ENCODE measurements at regions not wholly inside any gene's neighbourhood (a gene's known extent, or its start where the extent isn't known, plus 50 kb on each side); places are given as distances from the start of the nearest gene placed in this dataset.
"Not testable (repeated sequence)": the region's sequence is repeated elsewhere in the genome, so short reads cannot be mapped to it uniquely, and the experiment has no call there.

DNA sequence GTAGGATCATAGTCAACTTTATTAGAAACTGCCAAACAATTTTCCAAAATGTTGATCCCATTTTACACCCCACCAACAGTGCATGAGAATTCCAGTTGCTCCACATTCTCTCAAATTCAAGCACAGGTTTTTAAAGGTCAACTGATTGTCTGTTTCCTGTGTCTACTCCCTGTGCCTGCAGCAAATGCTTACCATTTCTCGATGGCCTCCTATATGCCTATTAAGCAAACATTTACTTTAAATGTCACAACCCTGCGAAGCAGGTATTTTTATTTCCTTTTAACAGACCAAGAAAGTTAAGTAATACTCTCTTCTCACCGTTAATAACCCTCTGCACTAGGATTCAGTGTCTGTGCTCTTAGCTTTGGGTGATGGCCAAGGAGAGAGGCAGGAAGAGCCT is 163.8 kb upstream of the EPB41L3 start:
- Histone ChIP-seq H3K9me3 (ENCODE audit: low read length) (no peaks in the 10 kb centered on the region), H3K27me3 (ENCODE audit: insufficient read depth, low read length) (peaks cover 1% of the 10 kb centered on the region), H3K4me3 (ENCODE audit: low read length) (no peak overlapping the region), H3K36me3 (ENCODE audit: insufficient read depth, low read length) (no peaks in the 10 kb centered on the region), H3K4me1 (ENCODE audit: insufficient read depth, low read length) (no peaks in the 10 kb centered on the region), H2AFZ (ENCODE audit: low read depth, low read length) (no peak overlapping the region)

DNA sequence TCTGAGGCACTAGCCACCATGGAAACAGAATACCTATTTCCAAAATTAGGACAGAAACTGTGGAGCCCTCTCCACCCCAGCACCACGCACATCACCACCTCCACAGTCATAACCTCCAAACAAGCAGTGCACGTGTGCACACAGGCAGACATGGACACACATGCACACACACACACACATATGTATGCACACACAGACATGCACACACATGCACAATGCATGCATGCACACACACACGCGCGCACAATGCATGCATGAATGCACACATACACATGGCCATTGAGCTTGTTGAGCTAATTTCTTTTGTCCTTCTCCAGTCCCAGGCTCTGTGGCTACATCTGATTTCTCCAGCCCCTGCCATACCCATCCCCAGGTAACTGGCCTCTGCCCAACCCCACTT is 161.6 kb upstream of the EPB41L3 start:
- H3K36me3 ChIP-seq (ENCODE audit: insufficient read depth, low read length), result no peaks in the 10 kb centered on the region
- no peaks in the 10 kb centered on the region for H3K27me3 ChIP-seq (ENCODE audit: insufficient read depth, low read length)
- H3K4me1 ChIP-seq (ENCODE audit: insufficient read depth, low read length), result no peaks in the 10 kb centered on the region
- no peaks in the 10 kb centered on the region for H3K9me3 ChIP-seq (ENCODE audit: low read length)
- H2AFZ ChIP-seq (ENCODE audit: low read depth, low read length), result no peak overlapping the region
- H3K4me3 ChIP-seq (ENCODE audit: low read length), result no peak overlapping the region

DNA sequence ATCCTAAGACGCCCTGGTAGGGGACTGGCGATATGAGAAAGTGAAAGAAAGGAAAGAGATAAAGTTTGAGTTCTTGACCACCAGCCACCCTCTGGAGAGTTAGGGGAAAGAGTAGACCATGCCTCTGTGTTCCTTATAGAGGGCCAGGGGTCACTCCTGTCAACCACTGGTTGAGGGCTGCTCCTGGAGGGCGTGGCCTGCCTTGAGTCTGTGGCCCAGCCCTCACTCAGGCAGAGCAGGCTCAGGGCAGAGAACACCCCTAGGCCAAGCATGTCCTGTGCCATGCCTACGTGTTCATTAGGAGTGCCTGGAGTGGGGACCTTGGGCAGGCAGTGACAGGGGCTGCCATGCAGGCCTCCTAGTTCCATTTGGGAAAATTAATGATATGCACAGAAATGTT is 161.1 kb upstream of the EPB41L3 start:
- Histone ChIP-seq H3K4me1 (ENCODE audit: insufficient read depth, low read length) (no peaks in the 10 kb centered on the region), H3K9me3 (ENCODE audit: low read length) (no peaks in the 10 kb centered on the region), H2AFZ (ENCODE audit: low read depth, low read length) (no peak overlapping the region), H3K4me3 (ENCODE audit: low read length) (no peak overlapping the region), H3K36me3 (ENCODE audit: insufficient read depth, low read length) (no peaks in the 10 kb centered on the region), H3K27me3 (ENCODE audit: insufficient read depth, low read length) (no peaks in the 10 kb centered on the region)

DNA sequence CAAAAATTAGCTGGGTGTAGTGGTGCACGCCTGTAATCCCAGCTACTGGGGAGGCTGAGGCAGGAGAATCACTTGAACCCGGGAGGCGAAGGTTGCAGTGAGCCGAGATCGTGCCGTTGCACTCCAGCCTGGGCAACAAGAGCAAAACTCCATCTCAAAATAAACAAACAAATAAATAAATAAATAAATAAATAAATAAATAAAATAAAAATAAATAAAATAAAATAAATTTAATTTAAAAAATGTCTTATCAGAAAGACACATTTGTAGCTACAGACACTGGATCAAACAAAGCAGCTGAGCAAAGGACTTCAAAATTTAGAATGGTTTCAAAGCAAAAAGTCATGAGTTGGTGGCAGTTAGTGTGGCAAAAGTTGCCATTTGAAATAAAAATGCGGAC is 158.2 kb upstream of the EPB41L3 start:
- not testable (repeated sequence) for H3K36me3 ChIP-seq (ENCODE audit: insufficient read depth, low read length); H3K4me1 ChIP-seq (ENCODE audit: insufficient read depth, low read length); H2AFZ ChIP-seq (ENCODE audit: low read depth, low read length); H3K4me3 ChIP-seq (ENCODE audit: low read length); H3K9me3 ChIP-seq (ENCODE audit: low read length); H3K27me3 ChIP-seq (ENCODE audit: insufficient read depth, low read length)

DNA sequence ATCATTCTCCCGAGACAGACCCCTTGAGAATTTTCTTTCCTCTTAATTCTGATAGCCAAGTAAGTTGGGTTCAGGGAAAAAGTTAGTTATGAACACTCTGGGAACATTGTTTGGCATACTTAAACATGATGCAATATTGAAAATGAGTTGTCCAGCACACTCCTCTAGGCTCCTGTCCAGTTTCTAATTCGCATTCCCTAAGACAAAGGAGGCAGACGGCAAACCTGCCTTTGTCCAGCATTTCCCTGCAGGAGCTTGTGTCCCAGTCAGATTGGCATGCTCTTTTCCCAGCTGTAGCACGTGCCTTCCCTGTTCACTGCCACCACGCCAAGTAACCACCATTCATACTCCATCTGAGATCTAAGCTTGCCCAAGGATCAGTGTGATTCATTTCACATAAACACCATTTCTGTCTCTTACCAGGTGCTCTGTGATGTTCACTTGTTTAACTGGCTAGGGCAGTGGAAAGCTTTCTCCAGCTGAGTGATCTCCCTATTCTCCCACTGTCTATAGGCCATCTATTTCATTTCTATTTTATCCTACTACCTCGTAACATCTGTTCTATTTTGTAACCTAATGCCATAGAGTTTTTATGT is 150.0 kb upstream of the EPB41L3 start:
- Histone ChIP-seq H2AFZ (ENCODE audit: low read depth, low read length) (no peak overlapping the region), H3K4me3 (ENCODE audit: low read length) (no peak overlapping the region), H3K36me3 (ENCODE audit: insufficient read depth, low read length) (no peaks in the 10 kb centered on the region), H3K4me1 (ENCODE audit: insufficient read depth, low read length) (no peaks in the 10 kb centered on the region), H3K27me3 (ENCODE audit: insufficient read depth, low read length) (no peaks in the 10 kb centered on the region), H3K9me3 (ENCODE audit: low read length) (no peaks in the 10 kb centered on the region)

DNA sequence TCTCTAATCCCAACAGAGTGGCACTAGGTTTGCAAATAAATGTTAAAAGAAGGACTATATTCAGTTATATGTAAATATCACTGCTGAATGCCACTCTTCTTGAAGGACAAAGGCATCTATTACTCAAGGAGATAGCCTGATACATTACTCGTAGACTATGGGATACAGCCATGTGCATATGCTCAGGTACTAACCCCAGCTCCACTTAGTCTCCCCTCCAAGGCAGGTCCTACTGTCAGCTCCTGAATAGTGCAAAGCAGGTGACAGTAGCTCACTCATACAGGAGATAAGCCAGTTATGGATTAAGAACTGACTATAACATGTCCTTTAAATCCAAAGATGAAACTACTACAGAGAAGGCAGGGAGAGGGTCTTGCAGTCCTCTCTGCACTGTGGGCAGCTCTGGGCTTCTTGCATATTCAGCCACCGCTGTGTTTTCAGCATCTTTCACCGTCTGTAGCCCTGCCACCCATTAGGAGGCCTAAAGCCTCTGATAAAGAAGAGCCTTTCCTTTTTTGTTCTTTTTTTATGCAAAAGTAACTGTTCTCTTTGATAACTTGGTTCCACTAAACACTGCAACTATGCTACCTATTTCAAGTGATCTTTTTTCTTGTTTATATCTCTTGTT is 135.1 kb upstream of the EPB41L3 start:
- Histone ChIP-seq H2AFZ (ENCODE audit: low read depth, low read length) (no peak overlapping the region), H3K4me3 (ENCODE audit: low read length) (no peak overlapping the region), H3K9me3 (ENCODE audit: low read length) (no peaks in the 10 kb centered on the region), H3K4me1 (ENCODE audit: insufficient read depth, low read length) (peaks cover 21% of the 10 kb centered on the region), H3K27me3 (ENCODE audit: insufficient read depth, low read length) (no peaks in the 10 kb centered on the region), H3K36me3 (ENCODE audit: insufficient read depth, low read length) (no peaks in the 10 kb centered on the region)

DNA sequence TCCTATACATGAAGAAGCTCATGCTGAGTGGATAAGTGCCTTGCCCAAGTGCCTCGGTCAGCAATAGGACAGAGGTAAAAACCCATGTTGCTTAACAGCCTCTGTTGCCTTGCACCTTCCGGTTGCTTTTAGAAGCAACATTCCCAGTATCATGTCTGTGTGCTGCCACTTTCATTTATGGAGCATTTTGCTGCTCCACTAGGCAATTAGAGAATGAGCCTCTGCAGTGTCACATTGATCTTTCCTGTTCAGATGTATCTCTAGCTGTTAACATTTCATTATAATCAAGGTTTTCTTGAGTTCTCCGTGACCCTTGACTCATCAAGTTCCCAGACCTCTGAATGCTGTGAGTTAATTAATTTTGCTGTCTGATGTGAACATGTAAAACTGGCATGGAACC is 134.5 kb upstream of the EPB41L3 start:
- Histone ChIP-seq H3K9me3 (ENCODE audit: low read length) (no peaks in the 10 kb centered on the region), H2AFZ (ENCODE audit: low read depth, low read length) (no peak overlapping the region), H3K4me3 (ENCODE audit: low read length) (no peak overlapping the region), H3K4me1 (ENCODE audit: insufficient read depth, low read length) (peaks cover 27% of the 10 kb centered on the region), H3K36me3 (ENCODE audit: insufficient read depth, low read length) (no peaks in the 10 kb centered on the region), H3K27me3 (ENCODE audit: insufficient read depth, low read length) (no peaks in the 10 kb centered on the region)

DNA sequence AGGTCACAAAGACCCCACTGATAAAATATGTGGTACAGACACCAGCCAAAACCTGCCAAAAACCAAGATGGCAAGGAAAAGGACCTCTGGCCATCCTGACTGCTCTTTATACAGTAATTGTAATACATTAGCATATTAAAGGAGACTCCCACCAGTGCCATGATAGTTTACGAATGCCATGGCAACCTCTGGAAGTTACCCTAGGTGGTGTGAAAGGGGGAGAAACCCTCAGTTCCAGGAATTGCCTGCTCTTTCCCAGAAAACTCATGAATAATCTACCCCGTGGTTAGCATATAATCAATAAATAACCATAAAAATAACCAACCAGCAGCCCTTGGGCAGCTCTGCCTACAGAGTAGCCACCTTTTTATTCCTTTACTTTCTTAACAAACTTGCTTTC is 129.8 kb upstream of the EPB41L3 start:
- Histone ChIP-seq H3K4me3 (ENCODE audit: low read length) (no peak overlapping the region), H3K36me3 (ENCODE audit: insufficient read depth, low read length) (no peaks in the 10 kb centered on the region), H3K4me1 (ENCODE audit: insufficient read depth, low read length) (peaks cover 34% of the 10 kb centered on the region), H2AFZ (ENCODE audit: low read depth, low read length) (no peak overlapping the region), H3K9me3 (ENCODE audit: low read length) (no peaks in the 10 kb centered on the region), H3K27me3 (ENCODE audit: insufficient read depth, low read length) (no peaks in the 10 kb centered on the region)

DNA sequence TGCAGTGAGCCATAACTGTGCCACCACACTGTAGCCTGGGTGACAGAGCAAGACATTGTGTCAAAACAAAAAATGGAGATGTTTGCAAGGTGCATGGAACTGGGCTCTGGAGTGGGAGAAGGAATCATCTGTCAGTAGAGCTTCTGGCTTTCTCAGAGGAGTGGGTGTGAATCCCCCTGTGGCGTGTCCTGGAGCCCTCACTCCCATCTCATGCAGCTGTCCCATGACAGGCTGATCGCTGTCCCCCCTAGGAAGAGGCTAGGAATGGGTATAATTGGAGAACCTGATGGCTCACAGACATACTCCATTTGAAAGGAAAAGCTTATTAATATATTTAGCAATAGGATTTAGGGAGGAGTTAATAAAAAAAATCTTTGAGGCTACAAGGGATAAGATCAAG is 125.8 kb upstream of the EPB41L3 start:
- Histone ChIP-seq H3K27me3 (ENCODE audit: insufficient read depth, low read length) (no peaks in the 10 kb centered on the region), H3K4me3 (ENCODE audit: low read length) (no peak overlapping the region), H2AFZ (ENCODE audit: low read depth, low read length) (no peak overlapping the region), H3K36me3 (ENCODE audit: insufficient read depth, low read length) (no peaks in the 10 kb centered on the region), H3K4me1 (ENCODE audit: insufficient read depth, low read length) (peaks cover 19% of the 10 kb centered on the region), H3K9me3 (ENCODE audit: low read length) (no peaks in the 10 kb centered on the region)

DNA sequence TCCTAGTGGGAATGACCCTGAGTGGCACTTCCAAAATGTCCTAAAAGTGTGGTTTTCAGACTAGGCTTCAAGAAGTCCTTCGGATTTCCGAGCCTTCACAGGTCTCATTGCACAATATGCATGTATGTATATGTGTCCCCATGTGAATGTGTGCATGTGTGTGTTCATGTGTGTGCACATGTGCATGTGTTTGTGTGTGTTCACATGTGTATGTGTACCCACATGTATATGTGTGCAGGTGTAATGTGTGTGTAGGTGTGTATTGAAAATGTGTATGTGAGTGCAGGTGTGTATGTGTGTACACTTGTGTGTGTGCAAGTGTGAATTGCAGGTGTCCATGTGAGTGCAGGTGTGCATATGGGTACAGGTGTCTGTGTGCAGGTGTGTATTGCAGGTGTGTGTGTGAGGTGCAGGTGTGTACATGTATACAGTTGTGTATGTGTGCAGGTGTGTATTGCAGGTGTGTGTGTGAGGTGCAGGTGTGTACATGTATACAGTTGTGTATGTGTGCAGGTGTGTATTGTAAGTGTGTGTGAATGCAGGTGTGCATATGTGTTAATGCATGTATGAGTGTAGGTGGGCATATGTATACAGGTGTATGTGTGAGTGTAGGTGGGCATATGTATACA is 124.4 kb upstream of the EPB41L3 start:
- Histone ChIP-seq H3K36me3 (ENCODE audit: insufficient read depth, low read length) (no peaks in the 10 kb centered on the region), H2AFZ (ENCODE audit: low read depth, low read length) (no peak overlapping the region), H3K4me1 (ENCODE audit: insufficient read depth, low read length) (peaks cover 6% of the 10 kb centered on the region), H3K4me3 (ENCODE audit: low read length) (no peak overlapping the region), H3K27me3 (ENCODE audit: insufficient read depth, low read length) (peaks cover 3% of the 10 kb centered on the region), H3K9me3 (ENCODE audit: low read length) (no peaks in the 10 kb centered on the region)

DNA sequence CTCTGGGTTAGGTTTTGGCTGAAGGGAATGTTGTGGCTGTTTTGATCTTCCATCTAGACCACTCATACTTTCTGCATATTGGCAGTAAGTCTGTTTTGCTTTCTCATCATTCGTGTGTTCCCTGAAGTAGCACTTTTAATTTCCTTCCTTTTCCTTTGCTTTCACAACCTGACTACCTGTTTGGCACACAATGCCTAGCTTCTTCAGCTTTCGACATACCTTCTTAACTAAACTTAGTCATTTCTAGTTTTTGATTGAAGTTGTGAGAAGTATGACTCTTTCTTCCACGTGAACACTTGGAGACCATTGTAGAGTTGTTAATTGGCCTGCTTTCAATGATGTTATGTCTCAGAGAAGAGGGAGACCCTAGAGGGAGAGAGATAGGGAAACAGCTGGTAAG is 123.6 kb upstream of the EPB41L3 start:
- H3K4me1 ChIP-seq (ENCODE audit: insufficient read depth, low read length), result peaks cover 2% of the 10 kb centered on the region
- H3K36me3 ChIP-seq (ENCODE audit: insufficient read depth, low read length), result no peaks in the 10 kb centered on the region
- H3K4me3 ChIP-seq (ENCODE audit: low read length), result no peak overlapping the region
- H2AFZ ChIP-seq (ENCODE audit: low read depth, low read length), result no peak overlapping the region
- H3K27me3 ChIP-seq (ENCODE audit: insufficient read depth, low read length), result peaks cover 3% of the 10 kb centered on the region
- no peaks in the 10 kb centered on the region for H3K9me3 ChIP-seq (ENCODE audit: low read length)

DNA sequence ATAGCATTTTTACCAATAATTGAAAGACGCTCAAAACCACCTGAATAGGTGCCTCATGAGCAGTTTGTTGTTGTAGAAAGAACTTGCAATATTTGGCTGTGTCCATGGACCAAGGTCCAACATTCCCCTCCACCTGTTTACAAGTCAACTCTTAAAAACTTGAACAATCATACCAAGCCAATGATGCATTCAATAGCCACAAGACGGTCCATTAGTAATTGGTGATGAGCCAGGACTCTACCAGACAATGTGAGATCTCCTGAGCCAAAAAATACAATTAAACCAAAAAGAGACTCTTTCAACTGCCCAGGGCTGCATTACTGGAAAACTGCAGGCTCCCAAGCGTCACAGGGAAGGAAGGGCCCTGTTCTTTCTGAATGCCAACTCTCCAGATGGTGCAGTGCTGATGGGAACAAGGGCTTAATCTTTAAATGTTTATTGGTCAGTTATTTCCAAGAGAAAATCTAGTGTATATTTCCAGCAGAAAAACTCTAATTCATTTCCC is 118.8 kb upstream of the EPB41L3 start:
- Histone ChIP-seq H3K4me3 (ENCODE audit: low read length) (no peak overlapping the region), H2AFZ (ENCODE audit: low read depth, low read length) (no peak overlapping the region), H3K27me3 (ENCODE audit: insufficient read depth, low read length) (peaks cover 3% of the 10 kb centered on the region)

DNA sequence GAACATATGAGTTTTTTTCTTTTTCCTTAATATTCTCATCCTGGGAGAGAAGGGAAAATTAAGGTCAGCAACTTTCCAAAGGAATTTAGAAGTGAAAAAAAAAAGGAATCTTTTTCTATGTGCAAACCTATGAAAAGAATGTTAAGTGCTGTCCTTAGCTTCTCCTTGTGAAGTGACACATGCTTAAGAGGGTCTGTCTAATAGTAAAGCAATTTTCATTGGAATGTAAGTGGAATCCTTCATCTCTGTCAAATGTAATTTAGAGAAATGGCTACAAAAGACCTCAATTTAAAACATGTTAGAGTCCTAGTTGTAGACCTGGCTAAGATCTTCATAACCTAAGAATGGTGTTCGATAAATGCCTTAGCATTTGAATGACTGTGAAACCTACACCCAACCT is 117.4 kb upstream of the EPB41L3 start:
- H2AFZ ChIP-seq (ENCODE audit: low read depth, low read length), result no peak overlapping the region
- no peaks in the 10 kb centered on the region for H3K9me3 ChIP-seq (ENCODE audit: low read length)
- no peak overlapping the region for H3K4me3 ChIP-seq (ENCODE audit: low read length)
- H3K4me1 ChIP-seq (ENCODE audit: insufficient read depth, low read length), result no peaks in the 10 kb centered on the region
- H3K27me3 ChIP-seq (ENCODE audit: insufficient read depth, low read length), result peaks cover 3% of the 10 kb centered on the region
- no peaks in the 10 kb centered on the region for H3K36me3 ChIP-seq (ENCODE audit: insufficient read depth, low read length)

More for the DNA sequence above, 118.8 kb upstream of the EPB41L3 start:
- no peaks in the 10 kb centered on the region for H3K36me3 ChIP-seq (ENCODE audit: insufficient read depth, low read length)
- no peaks in the 10 kb centered on the region for H3K9me3 ChIP-seq (ENCODE audit: low read length)
- no peaks in the 10 kb centered on the region for H3K4me1 ChIP-seq (ENCODE audit: insufficient read depth, low read length)
